ENCODE measurements at regions not wholly inside any gene's neighbourhood (a gene's known extent, or its start where the extent isn't known, plus 50 kb on each side); places are given as distances from the start of the nearest gene placed in this dataset.

DNA sequence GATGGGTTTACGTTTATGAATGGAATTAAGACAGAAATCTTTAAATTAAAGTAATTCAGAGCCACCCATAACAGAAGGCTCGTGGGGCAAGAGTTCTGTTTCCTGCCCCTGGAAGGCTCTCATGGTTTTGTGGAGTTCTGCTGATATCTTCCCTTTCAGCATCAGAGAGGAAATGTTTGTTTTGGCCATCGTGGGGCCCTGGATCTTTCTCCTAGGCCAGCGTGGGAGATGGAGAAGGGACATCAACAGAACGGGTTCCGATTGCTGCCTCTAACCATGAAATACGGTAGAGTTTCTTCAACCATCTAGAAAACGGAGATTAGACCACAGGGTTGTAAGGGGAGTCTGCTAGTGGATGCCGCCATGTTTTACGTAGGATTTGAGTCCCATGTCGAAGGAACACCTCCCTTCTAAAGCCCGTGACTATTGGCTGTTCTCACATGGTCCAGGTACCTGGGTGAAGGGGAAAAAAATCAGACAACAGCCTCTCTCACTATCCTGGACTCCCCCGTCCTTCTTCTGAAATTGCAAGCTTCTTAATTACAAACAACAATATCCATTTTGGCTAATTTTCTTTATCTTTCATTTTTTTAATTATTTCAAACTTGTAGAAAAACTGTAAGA, 169.1 kb upstream of the CELF2 start:
- Histone ChIP-seq H3K9me2 (ENCODE audit: insufficient read depth) (no peaks in the 10 kb centered on the region), H2AFZ (no peak overlapping the region), H3K27me3 (replicated peaks; ENCODE audit: insufficient read depth) (no peaks in the 10 kb centered on the region), H3K4me1 (ENCODE audit: insufficient read depth) (peaks cover 24% of the 10 kb centered on the region), H3K4me2 (ENCODE audit: unreplicated experiment) (no peak overlapping the region), H3K36me3 (ENCODE audit: low read depth) (no peaks in the 10 kb centered on the region), H3F3A (ENCODE audit: insufficient read depth) (peaks cover 16% of the 10 kb centered on the region), H3K9ac (no peak overlapping the region), H4K20me1 (ENCODE audit: insufficient read depth) (no peaks in the 10 kb centered on the region), H3K79me2 (ENCODE audit: insufficient read depth) (no peaks in the 10 kb centered on the region), H3K4me3 (no peak overlapping the region), H3K9me3 (ENCODE audit: low read depth) (no peaks in the 10 kb centered on the region), H3K27ac (no peak overlapping the region)
- DNase-seq = no peak
- 93 to 94% methylated on average over 13 of the region's 13 CpGs for WGBS, 2 experiments (ENCODE audit: low coverage in 1 of 2, low lambda C conversion rate in 2 of 2, missing lambda C conversion rate in 2 of 2)
- no peak for TF ChIP-seq EZH2 (IDR thresholded peaks at IDR 0.05; ENCODE audit: insufficient read depth, poor library complexity, severe bottlenecking)
- no peak for TF ChIP-seq EZH2phosphoT487 (IDR thresholded peaks at IDR 0.05; ENCODE audit: insufficient read depth, low read depth)
- in situ Hi-C loops (cut with MboI) = no loop called here

DNA sequence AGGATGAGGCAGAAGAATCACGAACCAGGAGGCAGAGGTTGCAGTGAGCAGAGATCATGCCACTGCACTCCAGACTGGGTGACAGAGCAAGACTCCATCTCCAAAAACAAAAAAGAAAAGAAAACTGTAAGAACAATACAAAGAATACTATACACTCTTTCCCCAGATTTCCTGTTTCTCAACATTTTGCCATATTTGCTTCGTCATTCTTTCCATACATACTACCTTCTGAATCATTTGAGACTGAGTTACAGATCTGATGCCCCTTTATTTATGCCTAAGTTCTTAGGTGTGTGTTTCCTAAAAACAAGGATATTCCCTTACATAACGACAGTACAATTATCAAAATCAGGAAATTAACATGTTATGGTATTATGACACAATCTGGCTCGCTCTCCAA, 168.4 kb upstream of the CELF2 start:
- no peaks in the 10 kb centered on the region for H3K9me3 ChIP-seq (ENCODE audit: low read depth)
- H3K79me2 ChIP-seq (ENCODE audit: insufficient read depth) = no peaks in the 10 kb centered on the region
- H2AFZ ChIP-seq = no peak overlapping the region
- in situ Hi-C loops (cut with MboI) = no loop called here
- H3K4me2 ChIP-seq (ENCODE audit: unreplicated experiment) = no peak overlapping the region
- H3K27me3 ChIP-seq (replicated peaks; ENCODE audit: insufficient read depth) = no peaks in the 10 kb centered on the region
- H3K4me1 ChIP-seq (ENCODE audit: insufficient read depth) = peaks cover 24% of the 10 kb centered on the region
- H3K9me2 ChIP-seq (ENCODE audit: insufficient read depth) = no peaks in the 10 kb centered on the region
- H3K36me3 ChIP-seq (ENCODE audit: low read depth) = no peaks in the 10 kb centered on the region
- no peaks in the 10 kb centered on the region for H4K20me1 ChIP-seq (ENCODE audit: insufficient read depth)
- no peak overlapping the region for H3K4me3 ChIP-seq
- TF ChIP-seq EZH2phosphoT487 (IDR thresholded peaks at IDR 0.05; ENCODE audit: insufficient read depth, low read depth) (no peak), EZH2 (IDR thresholded peaks at IDR 0.05; ENCODE audit: insufficient read depth, poor library complexity, severe bottlenecking) (no peak)
- H3K9ac ChIP-seq = no peak overlapping the region
- no peak for DNase-seq
- 88 to 91% methylated on average over 4 of the region's 4 CpGs for WGBS, 2 experiments (ENCODE audit: low coverage in 1 of 2, low lambda C conversion rate in 2 of 2, missing lambda C conversion rate in 2 of 2)
- no peak overlapping the region for H3K27ac ChIP-seq
- H3F3A ChIP-seq (ENCODE audit: insufficient read depth) = peaks cover 16% of the 10 kb centered on the region

DNA sequence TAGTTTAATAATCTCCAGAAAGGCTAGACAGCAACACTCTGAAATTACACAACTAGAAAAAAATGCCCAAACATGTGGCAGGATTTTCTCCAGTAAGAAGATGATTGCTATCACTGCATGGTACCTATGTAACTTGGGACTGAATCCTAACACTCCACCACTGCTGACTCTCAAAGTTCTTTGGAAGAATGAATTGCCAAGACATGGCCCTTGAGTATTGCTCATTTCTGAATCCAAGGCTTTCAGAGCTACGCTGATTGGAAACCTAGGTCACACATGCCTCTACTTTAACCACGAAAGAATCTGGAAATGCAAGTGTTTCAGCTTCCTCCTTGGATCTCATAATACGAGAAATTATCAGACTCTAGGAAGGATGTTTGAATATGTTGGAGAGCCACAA, 167.5 kb upstream of the CELF2 start:
- H3K9me3 ChIP-seq (ENCODE audit: low read depth) = no peaks in the 10 kb centered on the region
- H3K27me3 ChIP-seq (replicated peaks; ENCODE audit: insufficient read depth) = no peaks in the 10 kb centered on the region
- no peaks in the 10 kb centered on the region for H3K9me2 ChIP-seq (ENCODE audit: insufficient read depth)
- no peak overlapping the region for H3K4me2 ChIP-seq (ENCODE audit: unreplicated experiment)
- DNase-seq = no peak
- H4K20me1 ChIP-seq (ENCODE audit: insufficient read depth) = no peaks in the 10 kb centered on the region
- no peak overlapping the region; the same call in 1 of the 2 replicates for H2AFZ ChIP-seq
- in situ Hi-C loops (cut with MboI) = no loop called here
- TF ChIP-seq EZH2 (IDR thresholded peaks at IDR 0.05; ENCODE audit: insufficient read depth, poor library complexity, severe bottlenecking) (no peak), EZH2phosphoT487 (IDR thresholded peaks at IDR 0.05; ENCODE audit: insufficient read depth, low read depth) (no peak)
- H3F3A ChIP-seq (ENCODE audit: insufficient read depth) = peaks cover 16% of the 10 kb centered on the region
- 34 to 36% methylated on average over 3 of the region's 3 CpGs for WGBS, 2 experiments (ENCODE audit: low coverage in 1 of 2, low lambda C conversion rate in 2 of 2, missing lambda C conversion rate in 2 of 2)
- H3K79me2 ChIP-seq (ENCODE audit: insufficient read depth) = no peaks in the 10 kb centered on the region
- H3K36me3 ChIP-seq (ENCODE audit: low read depth) = no peaks in the 10 kb centered on the region
- H3K9ac ChIP-seq = no peak overlapping the region
- no peak overlapping the region for H3K4me3 ChIP-seq
- H3K4me1 ChIP-seq (ENCODE audit: insufficient read depth) = peaks cover 24% of the 10 kb centered on the region
- no peak overlapping the region for H3K27ac ChIP-seq

DNA sequence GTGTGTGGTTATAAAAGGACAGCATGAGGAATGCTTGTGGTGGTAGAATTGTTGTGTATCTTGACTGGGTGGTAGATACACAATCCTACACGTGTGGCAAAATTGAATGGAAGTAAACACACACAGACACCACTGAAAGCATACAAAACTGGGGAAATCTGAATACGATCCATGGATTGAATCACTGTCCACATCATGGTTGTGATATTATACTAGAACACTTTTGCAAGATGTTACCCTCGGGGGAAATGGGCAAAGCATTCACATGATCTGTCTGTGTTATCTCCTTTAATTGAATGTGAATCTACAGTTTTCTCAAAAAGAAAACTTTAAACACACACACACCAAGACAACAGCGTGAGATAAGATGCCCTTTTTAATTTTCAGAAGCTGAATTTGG, 165.2 kb upstream of the CELF2 start:
- no peak for DNase-seq
- Histone ChIP-seq H3K9me2 (ENCODE audit: insufficient read depth) (no peaks in the 10 kb centered on the region), H3K9me3 (ENCODE audit: low read depth) (no peaks in the 10 kb centered on the region), H3K4me3 (no peak overlapping the region), H3K4me2 (ENCODE audit: unreplicated experiment) (no peak overlapping the region), H3K36me3 (ENCODE audit: low read depth) (no peaks in the 10 kb centered on the region), H4K20me1 (ENCODE audit: insufficient read depth) (no peaks in the 10 kb centered on the region), H3K27me3 (replicated peaks; ENCODE audit: insufficient read depth) (no peaks in the 10 kb centered on the region), H3K4me1 (ENCODE audit: insufficient read depth) (peaks cover 20% of the 10 kb centered on the region), H2AFZ (no peak overlapping the region), H3F3A (ENCODE audit: insufficient read depth) (peaks cover 16% of the 10 kb centered on the region), H3K79me2 (ENCODE audit: insufficient read depth) (no peaks in the 10 kb centered on the region), H3K27ac (no peak overlapping the region), H3K9ac (no peak overlapping the region)
- TF ChIP-seq EZH2phosphoT487 (IDR thresholded peaks at IDR 0.05; ENCODE audit: insufficient read depth, low read depth) (no peak), EZH2 (IDR thresholded peaks at IDR 0.05; ENCODE audit: insufficient read depth, poor library complexity, severe bottlenecking) (no peak)
- in situ Hi-C loops (cut with MboI) = no loop called here
- 76 to 87% methylated on average over 4 of the region's 4 CpGs for WGBS, 2 experiments (ENCODE audit: low coverage in 1 of 2, low lambda C conversion rate in 2 of 2, missing lambda C conversion rate in 2 of 2)

DNA sequence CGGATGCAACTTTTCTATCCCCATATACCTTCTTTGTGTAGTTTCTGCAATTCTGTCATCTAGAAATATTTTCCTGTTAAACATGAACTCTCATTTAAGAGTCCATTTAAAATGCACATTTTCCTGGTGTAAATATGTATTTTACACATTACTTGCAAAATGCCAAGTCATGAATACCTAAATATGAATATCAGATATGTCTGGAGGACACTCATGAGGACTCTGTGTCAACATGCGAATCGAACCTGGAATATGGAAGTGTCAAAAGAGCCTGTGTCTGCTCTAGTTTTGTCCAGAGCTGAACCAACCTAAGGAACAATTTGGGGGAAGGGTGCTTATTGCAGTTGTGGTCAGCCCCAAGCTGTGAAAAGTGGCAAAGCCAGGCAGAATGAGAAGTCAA, 163.7 kb upstream of the CELF2 start:
- H3K4me2 ChIP-seq (ENCODE audit: unreplicated experiment) = no peak overlapping the region
- H3K36me3 ChIP-seq (ENCODE audit: low read depth) = no peaks in the 10 kb centered on the region
- no peaks in the 10 kb centered on the region for H3K9me2 ChIP-seq (ENCODE audit: insufficient read depth)
- in situ Hi-C loops (cut with MboI) = no loop called here
- no peak overlapping the region for H3K9ac ChIP-seq
- H3K9me3 ChIP-seq (ENCODE audit: low read depth) = no peaks in the 10 kb centered on the region
- H3K79me2 ChIP-seq (ENCODE audit: insufficient read depth) = no peaks in the 10 kb centered on the region
- no peaks in the 10 kb centered on the region for H4K20me1 ChIP-seq (ENCODE audit: insufficient read depth)
- H3K4me3 ChIP-seq = no peak overlapping the region
- H3K4me1 ChIP-seq (ENCODE audit: insufficient read depth) = peaks cover 20% of the 10 kb centered on the region
- no peaks in the 10 kb centered on the region for H3K27me3 ChIP-seq (replicated peaks; ENCODE audit: insufficient read depth)
- WGBS, 2 experiments (ENCODE audit: low coverage in 1 of 2, low lambda C conversion rate in 2 of 2, missing lambda C conversion rate in 2 of 2) = 96 to 98% methylated on average over 3 of the region's 3 CpGs
- DNase-seq = no peak
- peaks cover 16% of the 10 kb centered on the region for H3F3A ChIP-seq (ENCODE audit: insufficient read depth)
- TF ChIP-seq EZH2 (IDR thresholded peaks at IDR 0.05; ENCODE audit: insufficient read depth, poor library complexity, severe bottlenecking) (no peak), EZH2phosphoT487 (IDR thresholded peaks at IDR 0.05; ENCODE audit: insufficient read depth, low read depth) (no peak)
- no peak overlapping the region for H3K27ac ChIP-seq
- no peak overlapping the region for H2AFZ ChIP-seq
